Astrocyte of the cerebellum (primary cell): ENCODE measurements at regions not wholly inside any gene's neighbourhood (a gene's known extent, or its start where the extent isn't known, plus 50 kb on each side); places are given as distances from the start of the nearest gene placed in this dataset.
"Not testable (repeated sequence)": the region's sequence is repeated elsewhere in the genome, so short reads cannot be mapped to it uniquely, and the experiment has no call there.

ENCODE experiments used
- DNase-seq: peaks from one replicate; pipeline ENCODE4 v3.0.0-alpha.2; 2011; ENCODE audit warnings: low read depth
- H3K4me3 ChIP-seq: 2 replicates; pipeline ENCODE4 v1.5.1; 2011; ENCODE audit warnings: mild to moderate bottlenecking, low read depth, low read length, moderate library complexity
- in situ Hi-C: cut with HindIII; loops from 2 replicates; pipeline ENCODE4 v1.10.0; 2017; ENCODE audit warnings: low sequenced_read_pairs
- TF ChIP-seq, protein P1 (sequence below): IDR thresholded peaks from 2 replicates; pipeline ENCODE4 v1.5.1; 2012; ENCODE audit warnings: low read length, low read depth, moderate library complexity, mild to moderate bottlenecking; ENCODE audit errors: missing control alignments

DNA sequence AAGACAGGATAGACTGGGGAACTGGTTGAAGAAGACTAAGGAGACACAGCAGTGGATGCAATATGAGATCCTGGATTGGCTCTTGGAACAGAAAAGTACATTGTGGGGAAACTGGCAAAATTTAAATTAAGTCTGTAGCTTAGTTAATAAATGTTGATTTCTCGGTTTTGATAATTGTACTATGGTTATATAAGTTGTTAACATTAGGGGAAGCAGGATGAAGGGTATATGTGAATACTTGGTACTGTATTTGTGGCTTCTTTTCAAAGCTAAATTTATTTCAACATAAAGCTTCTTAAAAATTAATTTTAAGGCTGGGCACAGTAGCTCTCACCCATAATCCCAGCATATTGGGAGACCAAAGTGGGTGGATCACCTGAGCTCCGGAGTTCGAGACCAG, 103.8 kb downstream of the TMEM17 start:
- no peak overlapping the region for H3K4me3 ChIP-seq
- in situ Hi-C loops = no loop called here
- TF ChIP-seq, protein P1, sequence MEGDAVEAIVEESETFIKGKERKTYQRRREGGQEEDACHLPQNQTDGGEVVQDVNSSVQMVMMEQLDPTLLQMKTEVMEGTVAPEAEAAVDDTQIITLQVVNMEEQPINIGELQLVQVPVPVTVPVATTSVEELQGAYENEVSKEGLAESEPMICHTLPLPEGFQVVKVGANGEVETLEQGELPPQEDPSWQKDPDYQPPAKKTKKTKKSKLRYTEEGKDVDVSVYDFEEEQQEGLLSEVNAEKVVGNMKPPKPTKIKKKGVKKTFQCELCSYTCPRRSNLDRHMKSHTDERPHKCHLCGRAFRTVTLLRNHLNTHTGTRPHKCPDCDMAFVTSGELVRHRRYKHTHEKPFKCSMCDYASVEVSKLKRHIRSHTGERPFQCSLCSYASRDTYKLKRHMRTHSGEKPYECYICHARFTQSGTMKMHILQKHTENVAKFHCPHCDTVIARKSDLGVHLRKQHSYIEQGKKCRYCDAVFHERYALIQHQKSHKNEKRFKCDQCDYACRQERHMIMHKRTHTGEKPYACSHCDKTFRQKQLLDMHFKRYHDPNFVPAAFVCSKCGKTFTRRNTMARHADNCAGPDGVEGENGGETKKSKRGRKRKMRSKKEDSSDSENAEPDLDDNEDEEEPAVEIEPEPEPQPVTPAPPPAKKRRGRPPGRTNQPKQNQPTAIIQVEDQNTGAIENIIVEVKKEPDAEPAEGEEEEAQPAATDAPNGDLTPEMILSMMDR = no peak
- no peak for DNase-seq

DNA sequence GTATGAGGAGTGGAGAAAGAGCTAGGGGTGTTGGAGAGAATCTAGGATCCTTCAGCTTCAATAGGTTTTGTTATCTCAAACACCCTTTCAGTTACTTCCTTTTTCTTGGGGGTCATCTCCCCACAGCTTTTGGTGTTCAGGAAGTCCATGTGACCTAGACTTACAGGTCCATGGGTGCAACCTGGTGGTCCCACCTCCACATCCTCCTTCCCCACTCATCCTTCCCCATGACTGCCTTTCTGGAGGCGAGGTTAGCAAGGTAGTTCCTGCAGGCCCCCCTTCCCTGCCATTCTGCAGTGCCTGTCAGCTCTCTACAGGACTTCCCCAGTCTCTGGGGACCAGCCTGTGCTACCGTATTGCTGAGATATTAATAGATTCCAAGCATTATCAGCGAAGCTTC, 107.6 kb downstream of the TMEM17 start:
- TF ChIP-seq, protein P1 = no peak
- DNase-seq = no peak
- H3K4me3 ChIP-seq = no peak overlapping the region
- in situ Hi-C loops = no loop called here

GRCh38 chr2:62396880-62397279, 109.1 kb downstream of the TMEM17 start:
- in situ Hi-C loops = no loop called here
- H3K4me3 ChIP-seq = no peak overlapping the region
- DNase-seq = no peak
- TF ChIP-seq, protein P1 = no peak

- TF ChIP-seq, protein P1 = no peak
- H3K4me3 ChIP-seq = no peak overlapping the region
- in situ Hi-C loops = no loop called here
- no peak for DNase-seq
Measured at GRCh38 chr2:62393293-62393692, 112.7 kb downstream of the TMEM17 start.

DNA sequence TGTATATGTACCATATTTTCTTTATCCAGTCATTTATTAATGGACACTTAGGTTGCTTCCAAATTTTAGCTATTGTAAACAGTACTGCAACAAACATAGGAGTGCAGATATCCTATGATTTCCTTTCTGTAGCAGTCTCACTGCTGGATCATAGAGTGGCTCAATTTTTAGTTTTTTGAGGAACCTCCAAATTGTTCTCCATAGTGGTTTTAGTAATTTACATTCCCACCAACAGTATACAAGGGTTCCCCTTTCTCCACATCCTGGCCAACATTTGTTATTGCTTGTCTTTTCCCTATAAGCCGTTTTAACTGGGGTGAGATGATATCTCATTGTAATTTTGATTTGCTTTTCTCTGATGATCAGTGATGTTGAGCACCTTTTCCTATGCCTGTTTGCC, 114.3 kb downstream of the TMEM17 start:
- H3K4me3 ChIP-seq = no peak overlapping the region
- TF ChIP-seq, protein P1 = no peak
- DNase-seq = no peak
- in situ Hi-C loops = no loop called here

GRCh38 chr2:62386378-62386777, 119.6 kb downstream of the TMEM17 start:
- H3K4me3 ChIP-seq, in situ Hi-C loops, DNase-seq: not testable (repeated sequence)

GRCh38 chr2:62383846-62384245, 122.1 kb downstream of the TMEM17 start:
- no peak for DNase-seq
- TF ChIP-seq, protein P1 = no peak
- in situ Hi-C loops = no loop called here
- no peak overlapping the region for H3K4me3 ChIP-seq
